ENCODE measurements at regions not wholly inside any gene's neighbourhood (a gene's known extent, or its start where the extent isn't known, plus 50 kb on each side); places are given as distances from the start of the nearest gene placed in this dataset.

GRCh38 chr1:187924252-187924651 is 1095.5 kb downstream of the PLA2G4A start:
- H3F3A ChIP-seq (ENCODE audit: insufficient read depth, low read length) = no peaks in the 10 kb centered on the region
- no peak overlapping the region for H3K4me2 ChIP-seq (ENCODE audit: low read depth, low read length)
- no peak for DNase-seq
- no peaks in the 10 kb centered on the region for H3K4me1 ChIP-seq (ENCODE audit: low read length)
- H3K27me3 ChIP-seq (replicated peaks; ENCODE audit: insufficient read depth, low read length) = no peaks in the 10 kb centered on the region
- H3K36me3 ChIP-seq (replicated peaks; ENCODE audit: insufficient read depth, low read length) = no peaks in the 10 kb centered on the region
- no peaks in the 10 kb centered on the region for H3K79me2 ChIP-seq (ENCODE audit: low read length)
- no peak overlapping the region for H3K9ac ChIP-seq (ENCODE audit: low read length)
- no peak overlapping the region for H2AFZ ChIP-seq (ENCODE audit: low read length)
- no peaks in the 10 kb centered on the region for H4K20me1 ChIP-seq (ENCODE audit: insufficient read depth, low read length)
- no peaks in the 10 kb centered on the region for H3K9me3 ChIP-seq (replicated peaks; ENCODE audit: insufficient read depth, low read length)
- H3K9me2 ChIP-seq (replicated peaks; ENCODE audit: insufficient read depth, low read length) = no peaks in the 10 kb centered on the region
- TF ChIP-seq, protein P1, sequence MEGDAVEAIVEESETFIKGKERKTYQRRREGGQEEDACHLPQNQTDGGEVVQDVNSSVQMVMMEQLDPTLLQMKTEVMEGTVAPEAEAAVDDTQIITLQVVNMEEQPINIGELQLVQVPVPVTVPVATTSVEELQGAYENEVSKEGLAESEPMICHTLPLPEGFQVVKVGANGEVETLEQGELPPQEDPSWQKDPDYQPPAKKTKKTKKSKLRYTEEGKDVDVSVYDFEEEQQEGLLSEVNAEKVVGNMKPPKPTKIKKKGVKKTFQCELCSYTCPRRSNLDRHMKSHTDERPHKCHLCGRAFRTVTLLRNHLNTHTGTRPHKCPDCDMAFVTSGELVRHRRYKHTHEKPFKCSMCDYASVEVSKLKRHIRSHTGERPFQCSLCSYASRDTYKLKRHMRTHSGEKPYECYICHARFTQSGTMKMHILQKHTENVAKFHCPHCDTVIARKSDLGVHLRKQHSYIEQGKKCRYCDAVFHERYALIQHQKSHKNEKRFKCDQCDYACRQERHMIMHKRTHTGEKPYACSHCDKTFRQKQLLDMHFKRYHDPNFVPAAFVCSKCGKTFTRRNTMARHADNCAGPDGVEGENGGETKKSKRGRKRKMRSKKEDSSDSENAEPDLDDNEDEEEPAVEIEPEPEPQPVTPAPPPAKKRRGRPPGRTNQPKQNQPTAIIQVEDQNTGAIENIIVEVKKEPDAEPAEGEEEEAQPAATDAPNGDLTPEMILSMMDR (IDR thresholded peaks at IDR 0.05; ENCODE audit: low read length) = no peak
- no peak for TF ChIP-seq EZH2phosphoT487 (IDR thresholded peaks at IDR 0.05; ENCODE audit: low read length)
- TF ChIP-seq EZH2 (optimal IDR thresholded peaks at IDR 0.05; ENCODE audit: low read depth, low read length) = no peak
- H3K27ac ChIP-seq (ENCODE audit: low read length) = no peak overlapping the region
- H3K4me3 ChIP-seq (ENCODE audit: low read length) = no peak overlapping the region

- TF ChIP-seq, protein P1 (IDR thresholded peaks at IDR 0.05; ENCODE audit: low read length) = peak; percentile 20; the same call in 1 of the 2 replicates
- no peak for TF ChIP-seq EZH2phosphoT487 (IDR thresholded peaks at IDR 0.05; ENCODE audit: low read length)
- Histone ChIP-seq H3K27me3 (replicated peaks; ENCODE audit: insufficient read depth, low read length) (no peaks in the 10 kb centered on the region), H3F3A (ENCODE audit: insufficient read depth, low read length) (no peaks in the 10 kb centered on the region), H3K4me1 (ENCODE audit: low read length) (no peaks in the 10 kb centered on the region), H3K4me2 (ENCODE audit: low read depth, low read length) (no peak overlapping the region), H4K20me1 (ENCODE audit: insufficient read depth, low read length) (no peaks in the 10 kb centered on the region), H3K27ac (ENCODE audit: low read length) (no peak overlapping the region), H3K4me3 (ENCODE audit: low read length) (no peak overlapping the region), H3K9ac (ENCODE audit: low read length) (no peak overlapping the region), H3K79me2 (ENCODE audit: low read length) (no peaks in the 10 kb centered on the region), H3K9me3 (replicated peaks; ENCODE audit: insufficient read depth, low read length) (no peaks in the 10 kb centered on the region), H2AFZ (ENCODE audit: low read length) (no peak overlapping the region), H3K36me3 (replicated peaks; ENCODE audit: insufficient read depth, low read length) (no peaks in the 10 kb centered on the region), H3K9me2 (replicated peaks; ENCODE audit: insufficient read depth, low read length) (no peaks in the 10 kb centered on the region)
- DNase-seq = no peak
These were observed 1099.5 kb downstream of the PLA2G4A start for GRCh38 chr1:187928288-187928687.

GRCh38 chr1:187928696-187929095 is 1099.9 kb downstream of the PLA2G4A start:
- TF ChIP-seq, protein P1 (IDR thresholded peaks at IDR 0.05; ENCODE audit: low read length) = no peak
- TF ChIP-seq EZH2 (optimal IDR thresholded peaks at IDR 0.05; ENCODE audit: low read depth, low read length) = no peak
- no peak for TF ChIP-seq EZH2phosphoT487 (IDR thresholded peaks at IDR 0.05; ENCODE audit: low read length)
- no peak overlapping the region for H2AFZ ChIP-seq (ENCODE audit: low read length)
- H3K9me2 ChIP-seq (replicated peaks; ENCODE audit: insufficient read depth, low read length) = no peaks in the 10 kb centered on the region

More at GRCh38 chr1:187928696-187929095, 1099.9 kb downstream of the PLA2G4A start:
- Histone ChIP-seq H3K9ac (ENCODE audit: low read length) (no peak overlapping the region), H3K9me3 (replicated peaks; ENCODE audit: insufficient read depth, low read length) (no peaks in the 10 kb centered on the region), H3K4me3 (ENCODE audit: low read length) (no peak overlapping the region), H3K4me1 (ENCODE audit: low read length) (no peaks in the 10 kb centered on the region), H3F3A (ENCODE audit: insufficient read depth, low read length) (no peaks in the 10 kb centered on the region), H3K36me3 (replicated peaks; ENCODE audit: insufficient read depth, low read length) (no peaks in the 10 kb centered on the region), H3K27ac (ENCODE audit: low read length) (no peak overlapping the region), H3K27me3 (replicated peaks; ENCODE audit: insufficient read depth, low read length) (no peaks in the 10 kb centered on the region), H3K79me2 (ENCODE audit: low read length) (no peaks in the 10 kb centered on the region), H3K4me2 (ENCODE audit: low read depth, low read length) (no peak overlapping the region), H4K20me1 (ENCODE audit: insufficient read depth, low read length) (no peaks in the 10 kb centered on the region)
- DNase-seq = no peak

All from MM.1S (cell line).